NT2/D1 (cell line): ENCODE measurements at regions not wholly inside any gene's neighbourhood (a gene's known extent, or its start where the extent isn't known, plus 50 kb on each side); places are given as distances from the start of the nearest gene placed in this dataset.

Experiments
- YY1 ChIP-seq: IDR thresholded peaks from 2 replicates; pipeline ENCODE4 v1.6.1; 2011; ENCODE audit not compliant: insufficient read length, insufficient read depth
- ZNF274 ChIP-seq: IDR thresholded peaks from 2 replicates; pipeline ENCODE4 v1.6.1; 2011; ENCODE audit warnings: mild to moderate bottlenecking, low read depth, low read length

DNA sequence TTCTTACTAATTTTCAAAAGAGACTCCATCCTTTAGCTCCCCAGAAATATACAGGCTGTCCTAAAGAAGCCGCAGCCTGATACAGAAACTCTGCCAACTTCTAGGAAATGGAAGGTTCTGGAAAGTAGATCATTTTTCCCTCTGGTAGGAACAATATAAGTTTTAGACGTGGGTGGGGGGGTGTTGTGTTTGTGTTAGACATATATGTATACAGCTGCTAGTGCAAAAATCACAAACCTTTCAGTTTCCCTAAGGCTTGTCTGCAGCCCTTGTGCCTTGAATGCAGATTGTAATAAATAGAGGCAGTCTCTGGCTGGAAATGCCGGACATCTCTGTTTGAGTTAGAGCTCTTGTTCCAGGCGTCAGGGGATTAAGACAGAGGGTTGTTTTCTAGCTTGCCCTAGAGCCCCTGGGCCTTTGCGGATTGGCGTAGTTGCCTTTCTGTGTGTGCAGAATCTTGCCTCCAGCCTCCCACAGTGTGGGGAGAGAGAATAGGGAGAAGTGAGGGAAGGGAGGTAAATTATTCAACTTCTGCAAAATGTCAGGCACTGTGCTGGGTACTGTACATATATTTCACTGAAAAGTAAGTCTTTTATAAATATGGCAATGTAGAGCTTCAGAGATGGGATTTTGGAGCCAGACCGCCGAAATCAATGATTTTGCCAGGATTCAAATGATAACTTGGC, 269.7 kb downstream of the PRL start:
- no peak for TF ChIP-seq YY1
- TF ChIP-seq ZNF274: no peak
